ENCODE measurements at regions not wholly inside any gene's neighbourhood (a gene's known extent, or its start where the extent isn't known, plus 50 kb on each side); places are given as distances from the start of the nearest gene placed in this dataset.
A peak's percentile ranks its signal among the peaks of the same experiment; 100 is the strongest.

DNA sequence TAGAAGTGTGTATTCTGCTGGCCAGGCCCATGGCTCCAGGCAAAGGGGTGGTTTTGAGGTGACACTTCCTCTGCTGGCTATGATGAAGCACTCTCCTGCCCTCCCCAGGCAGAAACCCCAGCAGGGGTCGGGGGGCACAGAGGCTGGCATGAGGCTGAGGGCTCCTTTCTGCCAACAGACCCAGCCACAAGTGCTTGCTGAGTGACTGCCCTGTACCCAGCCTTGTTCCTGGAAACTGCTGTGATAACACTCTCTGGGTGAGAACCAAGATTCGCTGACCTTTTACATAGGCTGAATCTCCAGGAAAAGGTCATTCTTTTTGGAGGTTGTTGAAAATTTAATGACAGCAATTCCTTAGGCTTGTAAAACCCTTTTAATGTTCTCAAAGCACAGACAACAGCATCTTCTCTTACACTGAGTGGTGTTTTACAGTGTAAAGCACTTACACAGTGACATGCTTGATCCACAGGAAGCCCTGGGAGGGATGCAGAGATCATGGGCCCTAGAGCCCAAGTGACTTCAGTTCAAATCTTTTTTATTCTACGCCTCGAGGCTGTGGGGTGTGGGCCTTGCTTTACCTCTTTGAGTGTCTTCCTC is 155.5 kb upstream of the FGGY start:
- Histone ChIP-seq H3K4me1 (ENCODE audit: control insufficient read depth, insufficient read depth, low read length) (peaks cover 16% of the 10 kb centered on the region), H3K4me3 (ENCODE audit: low read depth in 2 of 2, low read length in 2 of 2) (no peak overlapping the region), H3K36me3 (ENCODE audit: control insufficient read depth, insufficient read depth, low read length) (no peaks in the 10 kb centered on the region), H3K9me3 (ENCODE audit: control insufficient read depth, insufficient read depth, low read depth, low read length) (no peaks in the 10 kb centered on the region), H3K27me3 (ENCODE audit: control insufficient read depth, insufficient read depth, low read length) (no peaks in the 10 kb centered on the region), H3K27ac (ENCODE audit: low read length) (peak overlapping the region; percentile 41)
- ChIA-PET POLR2A (no interaction called here), CTCF (no interaction called here)
- BruUV-seq (replicated peaks): no TSS peak
- intact Hi-C loops (cut with micrococcal nuclease; ENCODE audit: unreplicated experiment): no loop called here
- in situ Hi-C loops (cut with HindIII; ENCODE audit: low pct_unique_long_range_greater_than_20kb, low sequenced_read_pairs): no loop called here
- TF ChIP-seq, protein P1, sequence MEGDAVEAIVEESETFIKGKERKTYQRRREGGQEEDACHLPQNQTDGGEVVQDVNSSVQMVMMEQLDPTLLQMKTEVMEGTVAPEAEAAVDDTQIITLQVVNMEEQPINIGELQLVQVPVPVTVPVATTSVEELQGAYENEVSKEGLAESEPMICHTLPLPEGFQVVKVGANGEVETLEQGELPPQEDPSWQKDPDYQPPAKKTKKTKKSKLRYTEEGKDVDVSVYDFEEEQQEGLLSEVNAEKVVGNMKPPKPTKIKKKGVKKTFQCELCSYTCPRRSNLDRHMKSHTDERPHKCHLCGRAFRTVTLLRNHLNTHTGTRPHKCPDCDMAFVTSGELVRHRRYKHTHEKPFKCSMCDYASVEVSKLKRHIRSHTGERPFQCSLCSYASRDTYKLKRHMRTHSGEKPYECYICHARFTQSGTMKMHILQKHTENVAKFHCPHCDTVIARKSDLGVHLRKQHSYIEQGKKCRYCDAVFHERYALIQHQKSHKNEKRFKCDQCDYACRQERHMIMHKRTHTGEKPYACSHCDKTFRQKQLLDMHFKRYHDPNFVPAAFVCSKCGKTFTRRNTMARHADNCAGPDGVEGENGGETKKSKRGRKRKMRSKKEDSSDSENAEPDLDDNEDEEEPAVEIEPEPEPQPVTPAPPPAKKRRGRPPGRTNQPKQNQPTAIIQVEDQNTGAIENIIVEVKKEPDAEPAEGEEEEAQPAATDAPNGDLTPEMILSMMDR (IDR thresholded peaks at IDR 0.05): no peak
- no peak for TF ChIP-seq TCF7L2 (IDR thresholded peaks at IDR 0.05; ENCODE audit: low read depth, low read length)
- TF ChIP-seq, protein P2, sequence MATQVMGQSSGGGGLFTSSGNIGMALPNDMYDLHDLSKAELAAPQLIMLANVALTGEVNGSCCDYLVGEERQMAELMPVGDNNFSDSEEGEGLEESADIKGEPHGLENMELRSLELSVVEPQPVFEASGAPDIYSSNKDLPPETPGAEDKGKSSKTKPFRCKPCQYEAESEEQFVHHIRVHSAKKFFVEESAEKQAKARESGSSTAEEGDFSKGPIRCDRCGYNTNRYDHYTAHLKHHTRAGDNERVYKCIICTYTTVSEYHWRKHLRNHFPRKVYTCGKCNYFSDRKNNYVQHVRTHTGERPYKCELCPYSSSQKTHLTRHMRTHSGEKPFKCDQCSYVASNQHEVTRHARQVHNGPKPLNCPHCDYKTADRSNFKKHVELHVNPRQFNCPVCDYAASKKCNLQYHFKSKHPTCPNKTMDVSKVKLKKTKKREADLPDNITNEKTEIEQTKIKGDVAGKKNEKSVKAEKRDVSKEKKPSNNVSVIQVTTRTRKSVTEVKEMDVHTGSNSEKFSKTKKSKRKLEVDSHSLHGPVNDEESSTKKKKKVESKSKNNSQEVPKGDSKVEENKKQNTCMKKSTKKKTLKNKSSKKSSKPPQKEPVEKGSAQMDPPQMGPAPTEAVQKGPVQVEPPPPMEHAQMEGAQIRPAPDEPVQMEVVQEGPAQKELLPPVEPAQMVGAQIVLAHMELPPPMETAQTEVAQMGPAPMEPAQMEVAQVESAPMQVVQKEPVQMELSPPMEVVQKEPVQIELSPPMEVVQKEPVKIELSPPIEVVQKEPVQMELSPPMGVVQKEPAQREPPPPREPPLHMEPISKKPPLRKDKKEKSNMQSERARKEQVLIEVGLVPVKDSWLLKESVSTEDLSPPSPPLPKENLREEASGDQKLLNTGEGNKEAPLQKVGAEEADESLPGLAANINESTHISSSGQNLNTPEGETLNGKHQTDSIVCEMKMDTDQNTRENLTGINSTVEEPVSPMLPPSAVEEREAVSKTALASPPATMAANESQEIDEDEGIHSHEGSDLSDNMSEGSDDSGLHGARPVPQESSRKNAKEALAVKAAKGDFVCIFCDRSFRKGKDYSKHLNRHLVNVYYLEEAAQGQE (IDR thresholded peaks at IDR 0.05; ENCODE audit: insufficient read depth in 1 of 2, low read depth in 2 of 2, low read length in 1 of 2): no peak
- no peak for TF ChIP-seq SIN3A (IDR thresholded peaks at IDR 0.05; ENCODE audit: borderline replicate concordance, insufficient read depth, low read depth, low read length)
- TF ChIP-seq POLR2AphosphoS5 (IDR thresholded peaks at IDR 0.05; ENCODE audit: low read depth, low read length): no peak
- DNase-seq (ENCODE audit: low read depth, low spot score) (no peak), ATAC-seq (no peak)

DNA sequence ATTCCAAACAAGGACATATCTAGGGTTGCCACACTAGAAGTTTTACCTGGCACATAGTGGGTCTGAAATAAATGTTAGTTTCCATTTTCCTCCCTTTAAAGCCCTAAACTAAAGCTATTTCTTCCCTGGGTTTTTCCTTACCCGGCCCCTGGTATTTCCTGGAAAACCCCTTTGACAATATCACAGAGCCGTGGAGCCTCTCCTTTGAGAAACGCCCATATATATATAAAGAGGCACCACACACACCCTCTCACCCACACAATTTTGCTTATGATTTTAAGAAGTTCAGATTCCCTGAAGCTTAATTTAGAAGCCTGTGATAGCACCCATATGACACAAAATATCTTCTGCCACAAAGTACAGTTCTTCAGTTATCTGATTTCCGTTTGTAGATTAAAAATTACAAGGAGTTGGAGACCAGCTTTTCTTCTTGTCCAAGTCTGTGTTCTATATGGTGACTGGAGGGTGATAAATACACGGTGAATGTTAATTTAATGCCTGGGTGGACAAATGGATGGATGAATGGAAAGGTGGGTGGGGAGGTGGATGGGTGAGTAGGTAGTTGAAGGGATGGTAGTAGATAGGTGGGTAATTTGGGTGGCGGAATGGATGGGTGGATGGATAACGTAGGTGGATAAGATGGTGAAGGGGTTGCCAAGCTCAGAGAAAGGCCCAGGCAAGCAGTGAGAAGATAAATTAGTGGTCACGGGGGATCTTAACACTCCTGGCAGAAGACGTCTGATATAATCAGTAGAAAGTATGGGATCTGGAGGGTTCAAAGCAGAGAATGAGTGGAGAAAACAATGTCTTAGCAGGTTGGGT is 154.4 kb upstream of the FGGY start:
- no peaks in the 10 kb centered on the region for H3K9me3 ChIP-seq (ENCODE audit: control insufficient read depth, insufficient read depth, low read depth, low read length)
- no peak overlapping the region for H3K4me3 ChIP-seq (ENCODE audit: low read depth in 2 of 2, low read length in 2 of 2)
- no peaks in the 10 kb centered on the region for H3K27me3 ChIP-seq (ENCODE audit: control insufficient read depth, insufficient read depth, low read length)
- peaks cover 22% of the 10 kb centered on the region for H3K4me1 ChIP-seq (ENCODE audit: control insufficient read depth, insufficient read depth, low read length)
- TF ChIP-seq, protein P2 (IDR thresholded peaks at IDR 0.05; ENCODE audit: insufficient read depth in 1 of 2, low read depth in 2 of 2, low read length in 1 of 2): no peak
- TF ChIP-seq TCF7L2 (IDR thresholded peaks at IDR 0.05; ENCODE audit: low read depth, low read length): no peak
- ATAC-seq (no peak), DNase-seq (ENCODE audit: low read depth, low spot score) (no peak)
- intact Hi-C loops (cut with micrococcal nuclease; ENCODE audit: unreplicated experiment): no loop called here
- peak overlapping the region; percentile 80 for H3K27ac ChIP-seq (ENCODE audit: low read length)
- no TSS peak for BruUV-seq (replicated peaks)
- ChIA-PET CTCF (no interaction called here), POLR2A (no interaction called here)
- no peaks in the 10 kb centered on the region for H3K36me3 ChIP-seq (ENCODE audit: control insufficient read depth, insufficient read depth, low read length)
- in situ Hi-C loops (cut with HindIII; ENCODE audit: low pct_unique_long_range_greater_than_20kb, low sequenced_read_pairs): no loop called here
